HEK293 (cell line): ENCODE measurements at regions not wholly inside any gene's neighbourhood (a gene's known extent, or its start where the extent isn't known, plus 50 kb on each side); places are given as distances from the start of the nearest gene placed in this dataset.
A peak's percentile ranks its signal among the peaks of the same experiment; 100 is the strongest.

Experiments used
- GFI1B ChIP-seq: fragments of 450-650 bp; formaldehyde crosslinking; IDR thresholded peaks from 2 replicates; pipeline ENCODE4 v1.5.1; 2016; ENCODE audit warnings: missing biosample characterization, missing genetic modification characterization
- PRDM10 ChIP-seq: fragments of 450-650 bp; formaldehyde crosslinking; IDR thresholded peaks from 2 replicates; pipeline ENCODE4 v1.5.1; 2016; ENCODE audit warnings: missing biosample characterization, missing genetic modification characterization
- REST ChIP-seq: fragments of 450-650 bp; formaldehyde crosslinking; IDR thresholded peaks from 2 replicates; pipeline ENCODE4 v1.5.1; 2016; ENCODE audit warnings: missing biosample characterization, missing genetic modification characterization
- SALL2 ChIP-seq: fragments of 450-650 bp; formaldehyde crosslinking; IDR thresholded peaks from 2 replicates; pipeline ENCODE4 v1.5.0; 2017; ENCODE audit warnings: missing biosample characterization, mild to moderate bottlenecking, missing genetic modification characterization, borderline replicate concordance
- ZBTB20 ChIP-seq: fragments of 450-650 bp; formaldehyde crosslinking; IDR thresholded peaks from 2 replicates; pipeline ENCODE4 v1.5.1; 2016; ENCODE audit warnings: missing biosample characterization, missing genetic modification characterization
- ZBTB21 ChIP-seq: fragments of 450-650 bp; formaldehyde crosslinking; IDR thresholded peaks from 2 replicates; pipeline ENCODE4 v1.5.1; 2017; ENCODE audit warnings: missing biosample characterization, missing genetic modification characterization
- ZNF184 ChIP-seq: fragments of 450-650 bp; IDR thresholded peaks from 2 replicates; pipeline ENCODE4 v1.5.1; 2018; ENCODE audit warnings: missing biosample characterization, mild to moderate bottlenecking, missing genetic modification characterization
- ZNF214 ChIP-seq: fragments of 450-650 bp; formaldehyde crosslinking; IDR thresholded peaks from 2 replicates; pipeline ENCODE4 v1.5.1; 2017; ENCODE audit warnings: missing biosample characterization, mild to moderate bottlenecking, missing genetic modification characterization, borderline replicate concordance
- ZNF274 ChIP-seq, 2 experiments: fragments of 200-500 bp in 1 of 2; fragments of 450-650 bp in 1 of 2; sonication (Bioruptor generic) in 1 of 2; formaldehyde crosslinking in 1 of 2; IDR thresholded peaks; 2 replicates each; pipeline versions ENCODE4 v1.5.1 to v1.6.1; 2014 to 2016; ENCODE audit warnings: borderline replicate concordance in 1 of 2, inconsistent platforms in 1 of 2, low read length in 1 of 2, missing biosample characterization in 1 of 2, missing genetic modification characterization in 1 of 2
- ZNF280D ChIP-seq: fragments of 450-650 bp; formaldehyde crosslinking; IDR thresholded peaks from 2 replicates; pipeline ENCODE4 v1.5.1; 2016; ENCODE audit warnings: missing biosample characterization, missing genetic modification characterization
- ZNF362 ChIP-seq: fragments of 450-650 bp; formaldehyde crosslinking; IDR thresholded peaks from 2 replicates; pipeline ENCODE4 v1.5.1; 2016; ENCODE audit warnings: missing biosample characterization, missing genetic modification characterization
- ZNF488 ChIP-seq: fragments of 450-650 bp; formaldehyde crosslinking; IDR thresholded peaks from 2 replicates; pipeline ENCODE4 v1.5.1; 2016; ENCODE audit warnings: missing biosample characterization, missing genetic modification characterization
- ZNF510 ChIP-seq: fragments of 450-650 bp; formaldehyde crosslinking; IDR thresholded peaks from 2 replicates; pipeline ENCODE4 v1.5.1; 2018; ENCODE audit warnings: mild to moderate bottlenecking, missing genetic modification characterization, missing biosample characterization; ENCODE audit not compliant: insufficient replicate concordance
- ZNF677 ChIP-seq: fragments of 450-650 bp; IDR thresholded peaks from 2 replicates; pipeline ENCODE4 v1.5.0; 2018; ENCODE audit warnings: missing biosample characterization, mild to moderate bottlenecking, missing genetic modification characterization, moderate library complexity
- TF ChIP-seq, protein P1 (sequence below): fragments of 450-650 bp; formaldehyde crosslinking; IDR thresholded peaks from 2 replicates; pipeline ENCODE4 v1.5.1; 2016; ENCODE audit warnings: missing biosample characterization, missing genetic modification characterization
- TF ChIP-seq, protein P2 (sequence below): fragments of 450-650 bp; formaldehyde crosslinking; conservative IDR thresholded peaks from 2 replicates; pipeline ENCODE4 v1.5.1; 2016; ENCODE audit warnings: low read depth, missing biosample characterization, missing genetic modification characterization
- TF ChIP-seq, protein P3 (sequence below): fragments of 450-650 bp; formaldehyde crosslinking; optimal IDR thresholded peaks from 2 replicates; pipeline ENCODE3; 2016; ENCODE audit warnings: missing biosample characterization, mild to moderate bottlenecking, missing genetic modification characterization

DNA sequence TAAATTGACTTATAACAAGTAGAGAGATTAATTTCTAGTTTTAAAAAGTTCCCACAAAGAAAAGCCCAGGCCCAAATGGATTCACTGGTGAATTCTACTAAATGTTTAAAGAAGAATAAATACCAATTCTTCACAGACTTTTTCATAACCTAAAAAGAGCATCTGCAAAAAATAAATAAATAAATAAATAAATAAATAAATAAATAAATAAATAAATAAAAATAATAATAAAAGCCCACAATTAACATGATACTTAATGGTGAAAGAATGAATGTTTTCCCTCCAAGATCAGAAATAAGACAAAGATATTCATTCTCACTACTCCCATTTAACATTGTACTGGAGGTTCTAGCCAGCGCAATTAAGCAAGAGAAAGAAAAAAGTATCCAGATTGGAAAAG lies 97.6 kb upstream of the KAZN start (continued):
- TF ChIP-seq REST (peak; percentile 54; the same call in 1 of the 2 replicates), ZBTB21 (tag by site-specific recombination) (peak; percentile 27; the same call in 1 of the 2 replicates), ZBTB20 (tag by site-specific recombination) (no peak), PRDM10 (tag by site-specific recombination) (no peak), ZNF214 (tag by site-specific recombination) (no peak), ZNF184 (tag by site-specific recombination) (no peak), ZNF280D (tag by site-specific recombination) (no peak), ZNF274 (IDR thresholded peaks at IDR 0.05; ENCODE audit: low read length) (no peak), ZNF274 (tag by site-specific recombination; IDR thresholded peaks at IDR 0.05; ENCODE audit: borderline replicate concordance) (no peak), SALL2 (no peak), ZNF362 (tag by site-specific recombination) (no peak), ZNF488 (tag by site-specific recombination) (no peak), ZNF510 (tag by site-specific recombination) (peak; percentile 71), GFI1B (no peak), ZNF677 (tag by site-specific recombination) (no peak)
- TF ChIP-seq, protein P1, sequence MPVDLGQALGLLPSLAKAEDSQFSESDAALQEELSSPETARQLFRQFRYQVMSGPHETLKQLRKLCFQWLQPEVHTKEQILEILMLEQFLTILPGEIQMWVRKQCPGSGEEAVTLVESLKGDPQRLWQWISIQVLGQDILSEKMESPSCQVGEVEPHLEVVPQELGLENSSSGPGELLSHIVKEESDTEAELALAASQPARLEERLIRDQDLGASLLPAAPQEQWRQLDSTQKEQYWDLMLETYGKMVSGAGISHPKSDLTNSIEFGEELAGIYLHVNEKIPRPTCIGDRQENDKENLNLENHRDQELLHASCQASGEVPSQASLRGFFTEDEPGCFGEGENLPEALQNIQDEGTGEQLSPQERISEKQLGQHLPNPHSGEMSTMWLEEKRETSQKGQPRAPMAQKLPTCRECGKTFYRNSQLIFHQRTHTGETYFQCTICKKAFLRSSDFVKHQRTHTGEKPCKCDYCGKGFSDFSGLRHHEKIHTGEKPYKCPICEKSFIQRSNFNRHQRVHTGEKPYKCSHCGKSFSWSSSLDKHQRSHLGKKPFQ (tag by site-specific recombination): no peak
- TF ChIP-seq, protein P2, sequence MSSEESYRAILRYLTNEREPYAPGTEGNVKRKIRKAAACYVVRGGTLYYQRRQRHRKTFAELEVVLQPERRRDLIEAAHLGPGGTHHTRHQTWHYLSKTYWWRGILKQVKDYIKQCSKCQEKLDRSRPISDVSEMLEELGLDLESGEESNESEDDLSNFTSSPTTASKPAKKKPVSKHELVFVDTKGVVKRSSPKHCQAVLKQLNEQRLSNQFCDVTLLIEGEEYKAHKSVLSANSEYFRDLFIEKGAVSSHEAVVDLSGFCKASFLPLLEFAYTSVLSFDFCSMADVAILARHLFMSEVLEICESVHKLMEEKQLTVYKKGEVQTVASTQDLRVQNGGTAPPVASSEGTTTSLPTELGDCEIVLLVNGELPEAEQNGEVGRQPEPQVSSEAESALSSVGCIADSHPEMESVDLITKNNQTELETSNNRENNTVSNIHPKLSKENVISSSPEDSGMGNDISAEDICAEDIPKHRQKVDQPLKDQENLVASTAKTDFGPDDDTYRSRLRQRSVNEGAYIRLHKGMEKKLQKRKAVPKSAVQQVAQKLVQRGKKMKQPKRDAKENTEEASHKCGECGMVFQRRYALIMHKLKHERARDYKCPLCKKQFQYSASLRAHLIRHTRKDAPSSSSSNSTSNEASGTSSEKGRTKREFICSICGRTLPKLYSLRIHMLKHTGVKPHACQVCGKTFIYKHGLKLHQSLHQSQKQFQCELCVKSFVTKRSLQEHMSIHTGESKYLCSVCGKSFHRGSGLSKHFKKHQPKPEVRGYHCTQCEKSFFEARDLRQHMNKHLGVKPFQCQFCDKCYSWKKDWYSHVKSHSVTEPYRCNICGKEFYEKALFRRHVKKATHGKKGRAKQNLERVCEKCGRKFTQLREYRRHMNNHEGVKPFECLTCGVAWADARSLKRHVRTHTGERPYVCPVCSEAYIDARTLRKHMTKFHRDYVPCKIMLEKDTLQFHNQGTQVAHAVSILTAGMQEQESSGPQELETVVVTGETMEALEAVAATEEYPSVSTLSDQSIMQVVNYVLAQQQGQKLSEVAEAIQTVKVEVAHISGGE (tag by site-specific recombination): peak; percentile 79
- TF ChIP-seq, protein P3, sequence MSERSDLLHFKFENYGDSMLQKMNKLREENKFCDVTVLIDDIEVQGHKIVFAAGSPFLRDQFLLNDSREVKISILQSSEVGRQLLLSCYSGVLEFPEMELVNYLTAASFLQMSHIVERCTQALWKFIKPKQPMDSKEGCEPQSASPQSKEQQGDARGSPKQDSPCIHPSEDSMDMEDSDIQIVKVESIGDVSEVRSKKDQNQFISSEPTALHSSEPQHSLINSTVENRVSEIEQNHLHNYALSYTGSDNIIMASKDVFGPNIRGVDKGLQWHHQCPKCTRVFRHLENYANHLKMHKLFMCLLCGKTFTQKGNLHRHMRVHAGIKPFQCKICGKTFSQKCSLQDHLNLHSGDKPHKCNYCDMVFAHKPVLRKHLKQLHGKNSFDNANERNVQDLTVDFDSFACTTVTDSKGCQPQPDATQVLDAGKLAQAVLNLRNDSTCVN (tag by site-specific recombination): no peak
